ENCODE measurements at regions not wholly inside any gene's neighbourhood (a gene's known extent, or its start where the extent isn't known, plus 50 kb on each side); places are given as distances from the start of the nearest gene placed in this dataset.

DNA sequence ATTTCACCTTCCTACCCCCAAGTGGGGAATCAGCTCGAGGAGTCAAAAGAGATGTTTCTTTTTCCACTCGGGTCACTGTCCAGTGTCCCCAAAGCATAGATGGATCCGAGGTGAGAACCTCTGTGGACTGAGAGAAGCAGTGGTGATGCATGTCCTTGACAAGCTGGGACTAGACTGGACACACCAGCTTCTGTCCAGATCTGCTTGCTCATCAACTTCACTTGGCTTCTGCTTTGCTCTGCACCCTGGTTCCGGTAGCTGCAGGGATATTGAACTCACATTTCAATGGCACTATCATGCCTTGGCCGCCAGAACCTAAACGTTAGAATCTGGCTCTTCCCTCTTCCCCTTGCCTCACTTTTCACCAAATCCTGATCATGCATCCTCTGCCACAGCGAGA is 50.3 kb upstream of the CXCL12 start:
- in situ Hi-C loops (cut with HindIII; ENCODE audit: low sequenced_read_pairs): no loop called here

DNA sequence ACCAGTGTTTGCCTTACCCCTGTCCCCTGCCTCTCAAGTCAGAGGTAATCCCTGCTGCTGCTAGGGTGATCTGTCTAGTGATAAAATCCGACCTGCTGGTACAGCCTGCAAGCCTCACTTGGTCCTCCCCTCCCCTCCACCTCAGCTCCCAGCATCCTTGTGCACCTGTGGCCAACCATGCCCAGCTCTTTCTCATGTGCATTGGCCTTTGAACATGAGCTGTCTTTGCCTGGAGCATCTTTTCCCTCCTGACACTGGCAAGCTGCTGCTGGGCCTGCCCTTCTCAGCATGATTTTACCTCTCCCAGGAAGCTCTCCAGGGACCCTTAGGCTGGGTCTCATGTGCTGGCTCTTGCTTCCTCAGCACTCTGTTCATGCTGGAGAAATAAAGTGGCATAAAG is 51.3 kb upstream of the CXCL12 start:
- in situ Hi-C loops (cut with HindIII; ENCODE audit: low sequenced_read_pairs): no loop called here

DNA sequence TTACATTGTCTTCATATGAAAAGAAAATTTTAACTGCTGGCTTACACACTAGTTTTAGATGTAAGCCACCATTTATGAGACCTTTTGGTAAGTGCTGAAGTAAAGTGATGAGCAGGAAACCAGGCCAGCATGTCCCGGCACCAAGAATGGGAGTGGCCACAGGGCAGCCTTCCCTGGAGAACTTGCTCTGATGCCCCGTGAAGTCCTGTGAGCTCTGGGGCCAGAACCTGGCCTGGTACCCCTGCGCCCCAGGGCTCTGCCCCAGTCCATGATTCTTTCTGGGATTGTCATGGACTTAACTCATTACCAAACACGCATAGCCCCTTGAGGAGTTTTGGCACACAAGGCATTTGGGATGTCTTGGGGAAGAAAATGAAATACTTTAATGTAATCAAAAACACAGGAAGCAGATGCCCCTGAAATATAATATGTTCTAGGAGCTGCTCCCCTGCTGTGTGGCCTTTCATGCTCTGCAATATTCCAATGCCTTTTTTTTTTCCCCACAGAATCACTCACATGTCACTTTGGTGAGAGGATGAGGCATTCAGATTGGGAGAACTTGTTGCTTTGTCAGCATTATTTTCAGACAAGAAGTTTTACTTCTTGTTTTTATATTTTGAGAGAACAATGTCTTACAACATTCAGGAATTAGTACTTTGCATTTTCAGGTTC is 53.1 kb upstream of the CXCL12 start:
- in situ Hi-C loops (cut with HindIII; ENCODE audit: low sequenced_read_pairs): no loop called here

DNA sequence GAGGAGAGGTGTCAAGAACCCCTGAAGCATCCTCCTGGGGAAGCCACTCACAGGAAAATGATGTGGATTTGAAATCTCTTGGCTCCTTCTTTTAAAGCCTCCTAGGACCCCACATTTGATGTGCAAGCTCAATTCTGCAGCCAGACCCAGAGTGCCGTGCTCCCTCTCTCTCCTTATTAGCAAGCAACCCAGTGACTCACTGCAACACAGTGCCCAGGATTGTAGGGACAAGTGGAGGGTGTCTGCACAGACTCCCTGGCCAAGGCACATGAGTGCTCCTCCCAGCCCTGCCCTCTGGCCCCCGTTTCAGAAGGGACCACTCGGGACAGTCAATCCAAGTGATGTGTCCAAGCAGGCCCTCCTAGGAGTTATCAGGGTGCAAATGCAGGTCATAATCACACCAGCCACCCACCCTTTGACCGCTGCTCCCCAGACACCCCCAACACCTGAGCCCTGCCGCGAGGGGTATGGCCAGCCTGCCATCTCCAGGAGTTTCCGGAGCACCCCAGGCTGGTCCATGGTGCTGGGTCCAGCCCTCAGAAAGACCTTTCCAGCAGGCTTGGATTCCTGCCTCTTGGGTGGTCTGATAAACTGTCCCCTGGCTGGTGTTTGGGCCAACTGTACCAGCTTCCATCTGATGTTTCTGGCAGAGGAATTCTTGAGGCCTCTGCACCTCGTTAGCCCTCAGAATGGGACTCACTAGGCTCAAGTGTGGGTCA is 54.5 kb upstream of the CXCL12 start:
- in situ Hi-C loops (cut with HindIII; ENCODE audit: low sequenced_read_pairs): no loop called here

DNA sequence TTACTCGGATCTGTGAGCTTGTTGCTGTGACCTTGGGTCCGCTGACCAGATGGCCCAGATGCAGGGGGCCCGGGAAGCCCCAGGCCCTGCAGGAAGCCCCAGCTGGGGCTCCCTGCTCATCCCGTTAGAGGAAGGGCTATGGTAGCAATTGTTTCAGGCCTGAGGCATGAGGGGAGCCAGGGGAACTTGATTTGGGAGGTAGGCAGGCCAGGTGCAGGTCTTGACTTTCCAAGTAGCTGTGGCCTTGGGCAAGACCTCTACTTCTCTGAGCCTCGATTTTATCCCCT is 55.0 kb upstream of the CXCL12 start:
- in situ Hi-C loops (cut with HindIII; ENCODE audit: low sequenced_read_pairs): no loop called here

DNA sequence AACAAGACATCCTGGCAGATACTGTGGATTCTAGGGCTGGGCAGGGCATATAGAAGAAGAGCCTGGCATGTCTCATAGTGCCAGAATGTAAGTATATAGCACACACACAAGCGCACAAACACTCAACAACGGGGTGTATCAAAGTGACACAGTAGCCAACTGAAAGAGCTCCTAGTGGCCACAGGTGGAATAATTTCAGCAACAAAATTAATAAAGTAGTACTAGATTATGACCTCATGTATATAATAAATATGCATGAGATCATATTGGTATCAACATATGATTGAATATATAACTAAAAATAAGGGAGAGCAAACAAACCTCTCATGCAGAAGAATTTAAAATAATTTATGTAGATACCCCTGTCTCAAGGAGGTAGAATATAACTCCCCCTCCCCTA is 72.4 kb upstream of the CXCL12 start:
- in situ Hi-C loops (cut with HindIII; ENCODE audit: low sequenced_read_pairs): no loop called here

DNA sequence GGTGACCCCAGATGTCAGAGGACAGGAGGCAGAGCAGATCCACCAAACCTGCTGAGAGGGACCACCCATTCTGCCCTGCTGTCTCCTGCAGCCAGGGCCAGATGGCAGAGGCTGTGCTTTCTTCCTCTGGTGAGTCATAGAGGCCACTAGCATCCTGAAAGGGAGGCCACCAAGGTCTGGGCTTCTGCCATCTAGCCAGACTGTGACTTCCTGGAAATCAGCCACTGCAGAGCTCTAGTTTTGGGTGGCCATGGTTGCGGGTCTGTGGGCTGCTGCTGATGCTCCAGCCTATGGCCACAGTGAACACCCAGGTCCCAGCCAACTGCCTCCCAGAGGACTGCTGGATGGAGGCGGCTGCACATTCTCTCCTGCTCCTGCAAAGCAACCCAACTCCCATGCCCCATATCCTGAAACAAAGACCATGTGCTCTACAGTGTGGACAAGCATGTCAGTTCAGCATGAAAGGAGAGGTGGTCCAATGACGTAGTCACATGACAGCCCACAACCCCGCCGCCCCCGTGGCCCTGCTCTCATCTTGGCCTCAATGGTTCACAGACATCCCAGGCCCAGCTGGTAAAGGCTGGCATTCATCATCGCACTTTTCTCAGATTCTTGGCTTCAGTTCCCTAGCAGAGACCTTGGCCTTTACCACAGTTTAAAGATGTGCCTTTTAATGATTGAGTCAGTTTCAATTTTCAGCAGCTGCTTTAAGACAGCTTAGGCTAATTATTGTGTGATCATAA is 73.9 kb upstream of the CXCL12 start:
- in situ Hi-C loops (cut with HindIII; ENCODE audit: low sequenced_read_pairs): no loop called here

DNA sequence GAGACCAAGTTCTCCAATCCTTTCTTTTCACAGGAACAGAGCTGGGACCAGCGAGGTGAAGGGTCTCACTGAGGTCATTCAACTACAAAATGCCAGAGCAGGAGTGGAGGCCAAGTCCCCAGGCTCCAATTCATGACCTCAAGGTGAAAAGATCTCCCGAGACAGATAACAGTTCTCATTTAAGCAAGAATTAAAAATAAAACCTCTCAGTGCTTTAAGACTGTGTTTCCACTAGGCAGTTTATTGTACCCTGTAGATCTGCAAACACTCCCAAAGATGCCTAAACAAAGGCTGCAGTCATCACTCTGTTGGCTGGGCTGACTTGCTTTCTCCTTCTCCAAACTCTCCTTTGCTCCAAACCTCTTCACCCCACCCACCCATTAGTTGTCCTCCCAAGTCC is 74.8 kb upstream of the CXCL12 start:
- in situ Hi-C loops (cut with HindIII; ENCODE audit: low sequenced_read_pairs): no loop called here

DNA sequence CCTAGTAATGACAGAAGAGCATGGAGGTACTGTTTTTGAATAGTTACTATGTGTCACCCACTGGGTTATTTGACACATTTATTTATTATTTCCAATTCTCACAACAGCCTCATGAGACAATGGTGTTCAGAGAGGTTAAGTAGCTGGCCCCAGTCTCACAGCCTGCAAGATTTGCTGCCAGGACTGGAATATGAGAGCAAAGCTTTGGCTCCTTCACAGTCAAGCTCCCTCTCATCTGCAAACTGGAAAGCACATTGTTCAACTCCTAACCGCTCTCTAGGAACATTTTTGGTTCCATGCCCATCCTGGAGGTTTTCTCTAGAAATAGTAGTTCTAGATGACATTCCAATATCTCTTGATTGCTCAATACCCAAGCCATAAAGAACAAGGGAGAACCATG is 75.5 kb upstream of the CXCL12 start:
- in situ Hi-C loops (cut with HindIII; ENCODE audit: low sequenced_read_pairs): no loop called here

DNA sequence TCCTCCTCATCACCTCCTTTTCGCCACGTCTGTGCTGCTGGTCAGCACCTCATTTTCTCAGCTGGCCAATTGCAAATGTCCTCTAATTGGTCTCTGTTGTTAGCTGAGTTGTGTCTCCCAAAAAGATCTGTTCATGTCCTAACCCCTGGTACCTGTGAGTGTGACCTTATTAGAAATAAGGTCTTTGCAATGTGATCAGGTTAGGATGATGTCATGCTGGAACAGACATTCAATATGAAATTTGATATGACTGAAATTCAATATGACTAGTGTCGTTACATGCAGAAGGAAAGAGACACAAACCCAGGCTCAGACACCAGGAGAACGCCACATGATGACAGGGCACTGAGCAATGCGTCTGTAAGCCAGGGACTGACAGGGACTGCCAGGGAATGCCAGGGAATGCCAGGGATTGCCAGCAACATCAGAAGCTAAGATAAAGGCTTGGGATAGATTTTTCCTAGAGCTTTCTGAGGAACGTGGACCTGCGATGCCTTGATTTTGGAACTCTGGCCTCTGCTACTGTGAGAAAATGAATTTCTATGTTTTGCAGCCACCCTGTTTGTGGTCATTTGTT is 77.5 kb upstream of the CXCL12 start:
- in situ Hi-C loops (cut with HindIII; ENCODE audit: low sequenced_read_pairs): no loop called here

DNA sequence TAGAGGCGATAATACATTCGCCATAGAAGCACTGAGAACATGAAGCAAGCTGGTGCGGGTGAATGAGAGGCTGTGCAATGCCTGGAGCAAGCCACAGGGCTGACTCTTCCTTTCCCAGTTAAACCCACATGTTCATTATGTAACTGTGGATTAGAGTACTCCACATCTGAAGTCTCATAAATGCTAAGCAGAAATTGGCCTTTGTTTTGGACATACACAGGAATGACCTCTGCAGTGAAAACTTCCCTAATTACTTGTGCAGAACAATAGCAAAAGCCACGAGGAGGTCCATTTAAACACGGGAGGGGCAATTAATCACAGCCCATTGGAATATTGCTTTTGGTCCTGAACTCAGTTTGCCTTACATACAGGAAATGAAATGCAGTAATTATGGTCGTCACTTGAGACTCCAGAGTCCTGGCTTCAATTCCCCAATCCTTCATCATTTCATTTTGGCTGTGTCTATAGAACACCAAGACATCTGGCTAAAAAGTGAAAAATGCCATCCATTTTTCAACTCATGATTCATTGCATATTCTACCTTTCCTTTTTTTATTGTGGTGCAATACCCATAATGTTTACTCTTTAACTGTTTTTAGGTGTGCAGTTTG is 78.7 kb upstream of the CXCL12 start:
- in situ Hi-C loops (cut with HindIII; ENCODE audit: low sequenced_read_pairs): no loop called here

DNA sequence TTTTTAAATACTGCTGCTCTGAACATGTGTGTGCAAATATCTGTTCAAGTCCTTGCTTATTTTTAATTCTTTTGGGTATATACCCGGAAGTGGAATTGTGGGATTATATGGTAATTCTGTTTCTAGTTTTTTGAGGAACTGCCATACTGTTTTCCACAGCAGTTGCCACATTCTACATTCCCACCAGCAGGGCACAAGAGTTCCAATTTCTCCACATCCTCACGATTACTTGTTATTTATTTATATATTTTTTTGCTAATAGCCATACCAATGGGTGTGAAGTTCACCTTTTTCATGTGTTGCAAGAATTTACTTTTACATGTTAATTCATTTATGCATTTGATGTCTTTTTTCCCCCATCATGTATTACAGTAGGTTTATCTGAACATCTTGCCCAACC is 79.6 kb upstream of the CXCL12 start:
- in situ Hi-C loops (cut with HindIII; ENCODE audit: low sequenced_read_pairs): no loop called here

DNA sequence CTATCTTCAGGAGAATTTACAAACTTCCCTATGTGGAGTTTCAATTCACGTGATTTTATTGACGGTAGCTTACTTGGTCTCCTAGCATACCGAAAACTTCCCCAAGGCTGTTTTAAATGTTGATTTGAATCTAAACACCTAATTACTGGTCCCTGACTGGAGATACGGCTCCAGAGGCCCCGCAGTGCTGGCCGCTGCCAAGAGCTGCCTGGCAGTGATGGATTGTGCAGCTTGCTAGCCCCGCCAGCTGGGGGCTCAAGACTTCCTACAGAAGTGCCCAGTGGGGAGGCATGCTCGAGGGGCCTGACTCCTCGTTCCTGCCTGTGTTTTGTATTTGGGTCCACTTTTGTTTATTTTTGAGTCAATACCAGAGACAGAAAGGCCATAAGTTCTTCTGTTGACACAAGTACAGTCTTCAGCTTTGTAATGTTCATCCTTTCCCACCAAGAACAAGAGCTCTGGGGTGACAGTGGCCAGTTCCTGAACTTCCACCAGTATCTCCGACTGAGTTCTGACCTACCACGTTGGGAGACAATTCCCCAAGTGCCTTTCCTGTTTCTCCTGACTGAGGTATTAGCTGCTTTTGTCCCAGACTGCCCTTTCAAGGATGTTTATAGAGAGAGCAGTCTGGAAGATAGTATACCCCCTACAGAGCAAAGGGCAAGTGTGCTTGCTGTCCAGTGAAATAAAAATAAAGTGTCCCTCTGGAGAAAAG is 80.7 kb upstream of the CXCL12 start:
- in situ Hi-C loops (cut with HindIII; ENCODE audit: low sequenced_read_pairs): no loop called here

DNA sequence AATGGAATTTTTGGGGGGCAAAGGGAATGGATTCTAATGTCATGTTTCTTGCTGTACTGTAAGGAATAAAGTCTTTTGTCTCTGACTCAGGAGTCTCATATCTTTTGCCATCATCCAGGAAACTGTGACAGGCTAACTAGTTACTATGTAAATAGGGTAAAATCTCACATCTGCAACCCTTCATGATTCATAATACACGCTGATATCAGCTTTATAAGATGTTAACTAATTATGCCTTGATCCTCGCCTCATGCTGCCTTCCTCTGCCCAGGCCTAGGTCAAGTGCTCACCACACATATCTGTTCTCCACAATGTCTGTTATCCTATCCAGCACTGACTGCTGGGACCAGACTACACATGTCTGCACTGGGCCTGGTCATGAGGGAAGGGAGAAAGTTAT is 81.3 kb upstream of the CXCL12 start:
- in situ Hi-C loops (cut with HindIII; ENCODE audit: low sequenced_read_pairs): no loop called here

DNA sequence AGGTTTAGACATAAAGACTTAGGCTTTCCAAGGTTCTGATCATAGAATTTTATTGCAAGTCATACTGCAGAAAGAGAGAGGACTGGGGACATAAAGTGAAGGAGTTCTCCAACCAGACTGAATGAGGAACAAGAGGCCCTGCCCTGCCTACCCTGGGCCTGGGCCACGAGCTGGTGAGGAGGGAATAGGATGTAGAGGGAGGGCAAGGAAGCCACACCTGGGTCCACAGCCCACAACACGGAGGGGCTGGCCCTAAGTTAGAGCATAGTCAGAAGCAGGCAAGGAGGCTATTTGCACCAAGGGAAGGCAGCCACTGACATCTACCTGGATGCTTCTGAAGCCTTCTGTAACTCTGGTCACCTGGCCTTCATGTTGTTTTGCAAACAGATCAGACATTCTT is 82.2 kb upstream of the CXCL12 start:
- in situ Hi-C loops (cut with HindIII; ENCODE audit: low sequenced_read_pairs): no loop called here

DNA sequence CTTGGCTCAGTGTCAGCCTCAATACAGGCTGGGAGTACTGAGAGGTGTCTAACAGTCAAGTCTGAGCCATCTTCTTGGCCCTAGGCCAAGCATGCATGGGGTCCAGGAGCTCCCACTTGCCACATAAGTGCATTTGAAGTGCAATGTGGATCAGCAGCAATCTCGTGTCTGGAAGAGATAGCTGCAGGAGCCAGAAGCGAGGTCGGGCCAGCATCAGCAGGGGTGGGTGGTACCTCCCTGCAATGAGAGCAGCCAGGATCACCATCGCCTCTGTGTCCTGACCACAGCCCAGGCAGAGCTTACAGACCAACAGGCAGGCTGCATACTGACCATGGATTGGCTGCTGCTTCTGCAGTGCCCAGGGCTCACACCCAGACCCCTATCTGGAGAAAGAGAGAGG is 83.0 kb upstream of the CXCL12 start:
- in situ Hi-C loops (cut with HindIII; ENCODE audit: low sequenced_read_pairs): no loop called here

DNA sequence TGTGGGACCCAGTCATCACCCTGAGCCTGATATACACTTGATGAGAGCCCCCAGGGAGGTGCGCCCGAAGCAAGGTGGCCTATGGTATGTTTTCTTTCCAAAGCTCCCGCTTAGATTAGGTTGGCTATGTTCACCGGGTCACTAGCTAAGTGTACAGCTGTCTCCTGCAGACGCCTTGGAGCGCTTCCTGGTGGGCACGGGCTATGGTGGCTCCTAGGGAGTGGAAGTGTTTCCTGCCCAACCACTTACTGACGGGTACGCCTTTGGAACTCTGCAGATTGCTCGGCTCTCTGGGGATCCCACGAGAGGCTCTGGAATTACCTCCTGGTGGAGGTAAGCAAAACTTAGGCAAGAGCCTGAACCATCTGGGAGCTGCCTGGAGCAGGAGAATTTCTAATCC is 83.6 kb upstream of the CXCL12 start:
- in situ Hi-C loops (cut with HindIII; ENCODE audit: low sequenced_read_pairs): no loop called here

DNA sequence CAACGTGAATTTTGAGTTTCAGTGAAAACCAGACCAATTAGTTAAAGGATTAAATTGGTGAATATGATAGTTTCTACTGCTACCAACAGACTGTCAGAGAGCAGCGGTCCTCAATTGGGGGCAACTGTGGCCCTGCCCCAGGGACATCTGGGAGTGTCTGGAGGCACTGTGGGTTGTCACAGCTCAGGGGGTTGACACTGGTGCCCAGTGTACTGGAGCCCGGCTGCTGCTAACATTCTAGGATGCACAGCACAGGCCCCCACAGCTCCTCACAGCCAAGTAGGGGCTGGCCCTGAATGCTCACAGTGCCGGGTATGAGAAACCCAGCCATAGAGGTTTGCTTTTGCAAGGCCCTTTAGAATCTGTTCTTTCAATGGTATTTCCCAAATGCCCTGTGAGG is 84.1 kb upstream of the CXCL12 start:
- in situ Hi-C loops (cut with HindIII; ENCODE audit: low sequenced_read_pairs): no loop called here

DNA sequence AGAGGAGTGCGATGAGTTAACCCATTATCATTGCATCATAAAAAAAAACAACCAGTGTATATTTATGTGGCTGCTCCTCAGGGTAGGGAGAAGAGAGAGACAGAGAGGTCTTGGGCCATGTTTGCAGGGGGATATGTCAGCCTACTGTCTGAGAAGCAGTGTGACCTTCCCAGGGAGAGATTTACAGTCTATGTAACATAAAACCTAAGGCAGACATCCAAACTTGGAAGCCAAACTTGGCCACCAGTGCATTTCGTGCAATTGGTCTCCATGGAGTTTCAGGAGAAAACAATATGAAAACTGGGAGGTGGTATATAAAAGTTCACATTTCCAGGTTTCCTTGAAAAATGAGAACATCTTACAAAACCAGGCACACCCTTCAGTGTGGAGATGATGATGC is 85.9 kb upstream of the CXCL12 start:
- in situ Hi-C loops (cut with HindIII; ENCODE audit: low sequenced_read_pairs): no loop called here

DNA sequence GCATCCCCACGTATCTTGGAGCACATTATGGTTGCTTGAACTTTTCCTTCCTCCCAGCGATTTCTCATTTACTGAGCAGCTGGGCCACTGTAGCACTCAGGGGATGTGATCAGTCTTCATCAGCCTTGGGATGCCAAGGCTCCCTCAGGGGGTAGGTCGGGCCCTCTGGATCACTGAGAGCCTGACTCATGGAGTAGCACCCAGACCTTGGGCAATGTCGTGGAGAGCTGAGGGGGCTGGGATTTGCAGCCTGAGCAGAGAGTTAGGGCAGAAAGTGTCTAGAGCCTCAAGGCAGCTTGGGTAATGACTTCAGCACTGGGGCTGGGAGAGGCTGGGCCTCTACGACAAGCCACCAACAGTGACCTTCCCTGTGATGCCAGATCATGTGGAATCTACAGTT is 86.5 kb upstream of the CXCL12 start:
- in situ Hi-C loops (cut with HindIII; ENCODE audit: low sequenced_read_pairs): no loop called here

DNA sequence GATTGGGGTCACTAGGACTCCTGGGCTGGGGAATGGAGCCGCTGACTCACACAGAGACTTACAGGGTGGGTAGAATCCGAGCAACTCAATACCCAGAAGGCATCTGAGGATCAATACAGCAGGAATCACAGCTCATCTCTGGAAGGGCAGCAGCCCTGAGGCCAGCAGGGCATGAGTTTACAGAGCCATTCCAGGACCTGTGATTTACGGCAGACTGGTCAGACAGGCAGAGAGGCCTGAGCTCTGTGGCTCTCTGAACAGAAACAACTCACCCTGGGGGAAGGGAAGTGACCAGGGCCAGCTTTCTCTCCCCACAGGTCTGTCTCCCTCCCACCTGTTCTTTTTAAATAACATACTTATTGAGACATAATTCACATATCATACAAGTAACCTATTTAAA is 88.2 kb upstream of the CXCL12 start:
- in situ Hi-C loops (cut with HindIII; ENCODE audit: low sequenced_read_pairs): no loop called here

Measured in endothelial cell of hepatic sinusoid (primary cell).